Esophagus squamous epithelium (tissue), 5 donors: ENCODE measurements at regions not wholly inside any gene's neighbourhood (a gene's known extent, or its start where the extent isn't known, plus 50 kb on each side); places are given as distances from the start of the nearest gene placed in this dataset.

Experiments used
- DNase-seq: peaks from one replicate; lab custom pipeline; 2025; lab: John Stamatoyannopoulos, UW
- H3K27ac ChIP-seq, 4 donors: fragments of 200-600 bp; sonication (generic); one replicate each; pipeline ENCODE4 v1.5.1; 2016 to 2019; ENCODE audit warnings: mild to moderate bottlenecking in 1 of 4
- H3K27me3 ChIP-seq, 4 donors: fragments of 200-600 bp; sonication (generic); 1 replicate in 3 of 4; 2 replicates in 1 of 4; pipeline versions ENCODE4 v1.5.1 to v1.6.0; 2017 to 2021; ENCODE audit warnings: antibody characterized with exemption in 1 of 4
- H3K36me3 ChIP-seq, 3 donors: fragments of 200-600 bp; sonication (generic); one replicate each; pipeline ENCODE4 v1.5.1; 2016 to 2019
- H3K4me1 ChIP-seq, 3 donors: fragments of 200-600 bp; sonication (generic); one replicate each; pipeline ENCODE4 v1.5.1; 2017 to 2019
- H3K4me3 ChIP-seq, 4 donors: fragments of 200-600 bp; sonication (generic); 1 replicate in 3 of 4; 2 replicates in 1 of 4; pipeline ENCODE4 v1.5.1; 2016 to 2019; ENCODE audit warnings: mild to moderate bottlenecking in 2 of 4, moderate library complexity in 1 of 4
- H3K9me3 ChIP-seq, 3 donors: fragments of 200-600 bp; sonication (generic); one replicate each; pipeline ENCODE4 v1.5.1; 2016 to 2019
- POLR2A ChIP-seq, 4 donors: fragments of 450-650 bp; IDR thresholded peaks; one replicate each; pipeline ENCODE4 v1.6.1; 2017; ENCODE audit warnings: antibody characterized with exemption in 4 of 4, mild to moderate bottlenecking in 4 of 4, moderate library complexity in 3 of 4
- WGBS, 2 donors: methylation state at CpG; one replicate each; pipeline ENCODE4 v1.1.5; 2018; 5-methylcytosine and 5-hydroxymethylcytosine counted together
- intact Hi-C: fragments of 100-400 bp; cut with DNase I; formaldehyde crosslinking; loops from one replicate; pipeline ENCODE4 v1.15.0; 2022
- TF ChIP-seq, protein P1 (sequence below), 6 experiments: fragments of 450-650 bp in 4 of 6; fragments of 200-600 bp in 2 of 6; sonication (generic) in 2 of 6; IDR thresholded peaks; one replicate each; pipeline ENCODE4 v1.5.1; 2016 to 2019; ENCODE audit warnings: antibody characterized with exemption in 6 of 6, mild to moderate bottlenecking in 4 of 6, moderate library complexity in 4 of 6
- donor health status: DM: yes; HTN: yes; CAD: no.

DNA sequence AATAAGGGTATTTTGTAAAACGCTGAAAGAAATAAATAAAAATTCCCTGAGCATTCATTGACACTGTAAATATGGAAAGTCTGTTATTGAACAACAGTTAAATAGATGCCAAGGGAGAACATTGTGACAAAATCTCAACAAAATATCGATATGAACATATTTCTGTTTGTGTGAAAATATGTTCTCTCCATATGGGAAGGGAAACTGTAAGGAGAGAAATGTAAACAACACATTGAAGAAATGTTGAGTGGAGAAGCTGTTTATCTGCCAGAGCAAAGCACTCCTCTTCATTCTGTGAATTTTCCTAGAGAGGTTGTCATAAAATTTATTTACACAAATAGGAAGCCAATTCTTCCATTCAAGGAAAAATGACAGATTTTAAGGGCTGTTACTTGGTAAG lies 57.1 kb upstream of the EOMES start:
- no peak overlapping the region for H3K27ac ChIP-seq
- 46 to 66% methylated on average over 2 of the region's 2 CpGs for WGBS, 2 donors
- no peak overlapping the region for H3K4me3 ChIP-seq

DNA sequence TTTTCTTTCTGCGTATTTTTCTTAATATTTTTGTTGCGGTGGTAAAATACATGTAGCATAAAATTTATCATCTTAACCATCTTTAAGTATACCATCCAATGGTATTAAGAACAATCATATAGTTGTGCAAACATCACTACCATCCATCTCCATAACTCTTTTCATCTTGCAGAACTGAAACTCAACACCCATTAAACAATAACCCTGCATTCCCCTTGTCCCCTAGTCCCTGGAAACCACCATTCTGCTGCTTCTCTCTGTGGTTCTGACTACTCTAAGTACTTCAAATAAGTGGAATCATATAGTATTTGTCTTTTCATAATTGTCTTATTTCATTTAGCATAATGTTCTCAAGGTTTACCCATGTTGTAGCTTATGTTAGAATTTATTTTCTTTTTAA lies 67.3 kb upstream of the EOMES start:
- Histone ChIP-seq H3K27ac (no peak overlapping the region), H3K36me3 (no peaks in the 10 kb centered on the region), H3K27me3 (no peaks in the 10 kb centered on the region), H3K4me1 (no peaks in the 10 kb centered on the region), H3K4me3 (no peak overlapping the region), H3K9me3 (no peaks in the 10 kb centered on the region)
- whole genome bisulfite sequencing, 2 donors, result 95 to 98% methylated on average over 2 of the region's 2 CpGs
- intact Hi-C loops, result no loop called here
- TF ChIP-seq, protein P1, sequence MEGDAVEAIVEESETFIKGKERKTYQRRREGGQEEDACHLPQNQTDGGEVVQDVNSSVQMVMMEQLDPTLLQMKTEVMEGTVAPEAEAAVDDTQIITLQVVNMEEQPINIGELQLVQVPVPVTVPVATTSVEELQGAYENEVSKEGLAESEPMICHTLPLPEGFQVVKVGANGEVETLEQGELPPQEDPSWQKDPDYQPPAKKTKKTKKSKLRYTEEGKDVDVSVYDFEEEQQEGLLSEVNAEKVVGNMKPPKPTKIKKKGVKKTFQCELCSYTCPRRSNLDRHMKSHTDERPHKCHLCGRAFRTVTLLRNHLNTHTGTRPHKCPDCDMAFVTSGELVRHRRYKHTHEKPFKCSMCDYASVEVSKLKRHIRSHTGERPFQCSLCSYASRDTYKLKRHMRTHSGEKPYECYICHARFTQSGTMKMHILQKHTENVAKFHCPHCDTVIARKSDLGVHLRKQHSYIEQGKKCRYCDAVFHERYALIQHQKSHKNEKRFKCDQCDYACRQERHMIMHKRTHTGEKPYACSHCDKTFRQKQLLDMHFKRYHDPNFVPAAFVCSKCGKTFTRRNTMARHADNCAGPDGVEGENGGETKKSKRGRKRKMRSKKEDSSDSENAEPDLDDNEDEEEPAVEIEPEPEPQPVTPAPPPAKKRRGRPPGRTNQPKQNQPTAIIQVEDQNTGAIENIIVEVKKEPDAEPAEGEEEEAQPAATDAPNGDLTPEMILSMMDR (IDR thresholded peaks at IDR 0.05), result no peak
- no peak for TF ChIP-seq POLR2A (IDR thresholded peaks at IDR 0.05)
- no peak for DNase-seq

More for the DNA sequence above, 57.1 kb upstream of the EOMES start:
- intact Hi-C loops, result no loop called here
- DNase-seq, result no peak
- TF ChIP-seq POLR2A (IDR thresholded peaks at IDR 0.05), result no peak
- TF ChIP-seq, protein P1 (IDR thresholded peaks at IDR 0.05), result no peak
- no peaks in the 10 kb centered on the region for H3K9me3 ChIP-seq
- no peaks in the 10 kb centered on the region for H3K27me3 ChIP-seq
- H3K36me3 ChIP-seq, result no peaks in the 10 kb centered on the region
- H3K4me1 ChIP-seq, result no peaks in the 10 kb centered on the region

DNA sequence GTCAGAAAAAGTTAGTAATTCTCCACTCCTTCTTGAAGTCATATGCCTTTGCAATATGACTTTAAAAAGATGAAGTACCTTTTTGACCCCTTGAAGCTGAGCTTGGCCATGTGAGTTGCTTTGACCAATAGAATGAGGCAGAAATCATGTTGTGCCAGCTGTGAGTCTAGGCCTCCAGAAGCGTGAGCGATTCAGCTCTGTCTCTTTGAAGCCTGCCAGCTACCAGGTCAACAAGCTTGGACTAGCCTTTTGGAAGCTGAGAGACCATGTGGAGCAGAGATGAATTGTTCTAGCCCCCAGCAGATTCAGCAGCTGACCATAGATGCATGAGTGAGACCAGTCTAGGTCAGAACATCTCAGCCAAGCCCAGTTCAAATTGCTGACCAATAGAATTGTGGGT lies 69.8 kb upstream of the EOMES start:
- H3K4me1 ChIP-seq, result no peaks in the 10 kb centered on the region
- no peaks in the 10 kb centered on the region for H3K36me3 ChIP-seq
- no peak overlapping the region for H3K27ac ChIP-seq
- H3K4me3 ChIP-seq, result no peak overlapping the region
- 48 to 55% methylated on average over 2 of the region's 2 CpGs for WGBS, 2 donors
- no peak for DNase-seq
- intact Hi-C loops, result no loop called here
- H3K27me3 ChIP-seq, result no peaks in the 10 kb centered on the region
- no peaks in the 10 kb centered on the region for H3K9me3 ChIP-seq
- no peak for TF ChIP-seq POLR2A (IDR thresholded peaks at IDR 0.05)
- TF ChIP-seq, protein P1 (IDR thresholded peaks at IDR 0.05), result no peak

DNA sequence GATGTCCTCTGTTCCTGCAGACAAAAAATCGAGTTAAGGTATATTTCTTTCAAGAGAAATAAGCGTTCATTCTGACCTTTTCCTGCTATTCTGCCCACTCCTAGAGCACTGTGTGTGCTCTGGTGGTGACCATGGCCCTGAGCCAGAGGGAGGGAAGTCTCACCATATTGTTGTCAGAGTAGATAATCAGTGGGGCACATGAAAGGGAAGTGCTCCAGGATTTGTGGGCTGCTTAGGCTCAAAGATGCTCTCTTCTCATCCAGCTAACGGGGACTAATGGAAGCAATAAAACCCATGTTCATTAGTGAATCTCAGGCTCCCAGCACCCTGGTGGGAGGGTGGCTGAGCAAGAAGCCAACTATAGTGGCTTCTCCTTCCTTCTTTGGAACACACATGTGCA lies 70.7 kb upstream of the EOMES start:
- Histone ChIP-seq H3K27ac (no peak overlapping the region), H3K36me3 (no peaks in the 10 kb centered on the region), H3K27me3 (no peaks in the 10 kb centered on the region), H3K4me3 (no peak overlapping the region), H3K4me1 (no peaks in the 10 kb centered on the region), H3K9me3 (no peaks in the 10 kb centered on the region)
- intact Hi-C loops, result no loop called here
- TF ChIP-seq, protein P1 (IDR thresholded peaks at IDR 0.05), result no peak
- no peak for TF ChIP-seq POLR2A (IDR thresholded peaks at IDR 0.05)
- 71 to 76% methylated on average over 3 of the region's 3 CpGs for WGBS, 2 donors
- no peak for DNase-seq

DNA sequence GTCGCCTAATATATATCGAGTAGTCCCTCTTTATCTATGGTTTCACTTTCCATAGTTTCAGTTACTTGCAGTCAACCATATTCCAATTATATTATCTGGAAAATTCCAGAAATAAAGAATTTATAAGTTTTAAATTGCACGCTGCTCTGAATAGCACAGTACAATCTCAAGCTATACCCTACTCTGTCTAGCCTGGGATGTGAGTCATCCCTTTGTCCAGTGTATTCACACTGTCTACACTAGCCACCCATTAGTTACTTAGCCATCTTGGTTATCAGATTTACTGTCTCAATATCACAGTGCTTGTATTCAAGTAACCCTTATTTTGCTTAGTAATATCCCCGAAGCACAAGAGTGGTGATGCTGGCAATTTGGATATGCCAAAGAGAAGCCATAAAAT lies 72.1 kb upstream of the EOMES start:
- intact Hi-C loops, result no loop called here
- Histone ChIP-seq H3K27me3 (no peaks in the 10 kb centered on the region), H3K4me3 (no peak overlapping the region), H3K9me3 (no peaks in the 10 kb centered on the region), H3K4me1 (no peaks in the 10 kb centered on the region), H3K36me3 (no peaks in the 10 kb centered on the region), H3K27ac (no peak overlapping the region)
- TF ChIP-seq, protein P1 (IDR thresholded peaks at IDR 0.05), result no peak
- TF ChIP-seq POLR2A (IDR thresholded peaks at IDR 0.05), result no peak
- 88 to 92% methylated on average over 4 of the region's 4 CpGs for WGBS, 2 donors
- no peak for DNase-seq
